Midbrain (tissue), 1 donor: ENCODE measurements at regions not wholly inside any gene's neighbourhood (a gene's known extent, or its start where the extent isn't known, plus 50 kb on each side); places are given as distances from the start of the nearest gene placed in this dataset.
"Not testable (repeated sequence)": the region's sequence is repeated elsewhere in the genome, so short reads cannot be mapped to it uniquely, and the experiment has no call there.

ENCODE experiments used
- DNase-seq: peaks from one replicate; lab custom pipeline; 2025; lab: John Stamatoyannopoulos, UW

DNA sequence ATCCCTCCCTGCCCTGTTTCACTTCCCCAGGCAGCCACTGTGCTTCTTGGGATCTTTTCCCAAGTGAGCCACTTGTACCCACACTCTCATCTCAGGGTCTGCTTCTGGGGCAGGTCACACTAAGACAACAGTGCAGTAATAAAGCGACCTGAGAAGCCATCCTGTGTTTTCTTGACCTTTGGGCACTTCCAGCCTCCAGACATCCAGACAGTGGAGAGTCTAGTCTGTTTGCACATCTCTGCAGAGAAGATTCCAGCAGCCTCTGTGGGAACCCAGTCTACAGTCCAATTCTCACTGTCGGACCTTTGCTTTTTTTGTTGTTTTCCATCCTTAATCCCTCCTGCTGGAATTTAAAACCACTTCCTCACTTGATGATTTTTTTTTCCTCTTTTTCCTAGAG lies 50.3 kb upstream of the ATP6AP2 start:
- no peak for DNase-seq

DNA sequence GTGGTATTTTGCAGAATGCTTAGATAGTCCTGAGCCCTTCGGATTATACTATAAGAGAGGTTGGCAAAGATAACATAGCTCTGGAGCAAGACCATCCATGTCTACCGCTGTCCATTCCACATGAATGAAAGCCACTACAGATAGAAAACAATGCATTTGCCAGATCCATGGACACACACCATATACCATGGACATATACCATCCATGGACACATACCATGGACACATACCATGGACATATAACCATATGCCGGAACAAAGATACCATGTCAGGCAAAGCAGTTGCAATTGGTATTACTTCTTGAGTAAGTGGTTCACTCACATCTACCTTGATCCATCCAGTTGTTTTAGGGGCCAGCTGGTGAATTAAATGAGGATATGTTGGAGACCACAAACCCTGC lies 53.2 kb upstream of the ATP6AP2 start:
- no peak for DNase-seq

DNA sequence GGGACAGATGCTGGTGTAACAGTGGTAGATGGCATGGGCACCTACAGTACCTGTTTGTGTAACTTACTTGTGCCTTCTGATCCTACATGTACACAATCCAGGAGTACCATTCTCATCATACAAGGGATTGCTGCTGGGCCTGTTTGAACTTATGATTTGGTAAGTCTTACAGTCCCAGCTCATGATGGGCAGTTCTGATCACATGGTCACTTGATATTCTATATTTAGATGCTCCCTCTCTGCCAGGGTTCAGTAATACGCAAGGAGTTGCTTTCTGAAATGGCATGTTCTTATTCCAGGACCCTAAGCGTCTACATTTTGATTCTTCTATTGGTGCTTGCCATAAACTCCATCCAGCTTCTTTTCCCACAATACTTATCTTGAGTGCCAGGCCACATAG lies 54.4 kb upstream of the ATP6AP2 start:
- DNase-seq, result no peak

DNA sequence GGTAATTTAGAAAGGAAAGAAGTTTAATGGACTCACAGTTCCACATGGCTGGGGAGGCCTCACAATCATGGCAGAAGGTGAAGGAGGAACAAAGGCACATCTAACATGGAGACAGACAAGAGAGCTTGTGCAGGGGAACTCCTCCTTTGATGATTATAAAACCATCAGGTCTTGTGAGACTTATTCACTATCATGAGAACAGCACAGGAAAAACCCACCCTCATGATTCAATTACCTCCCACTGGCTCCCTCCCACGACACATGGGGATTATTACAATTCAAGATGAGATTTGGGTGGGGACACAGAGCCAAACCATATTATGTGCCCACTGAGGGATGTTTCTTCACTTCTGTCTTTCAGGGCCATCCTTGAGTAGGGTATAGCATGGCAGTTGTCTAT lies 54.9 kb upstream of the ATP6AP2 start:
- DNase-seq, result not testable (repeated sequence)

DNA sequence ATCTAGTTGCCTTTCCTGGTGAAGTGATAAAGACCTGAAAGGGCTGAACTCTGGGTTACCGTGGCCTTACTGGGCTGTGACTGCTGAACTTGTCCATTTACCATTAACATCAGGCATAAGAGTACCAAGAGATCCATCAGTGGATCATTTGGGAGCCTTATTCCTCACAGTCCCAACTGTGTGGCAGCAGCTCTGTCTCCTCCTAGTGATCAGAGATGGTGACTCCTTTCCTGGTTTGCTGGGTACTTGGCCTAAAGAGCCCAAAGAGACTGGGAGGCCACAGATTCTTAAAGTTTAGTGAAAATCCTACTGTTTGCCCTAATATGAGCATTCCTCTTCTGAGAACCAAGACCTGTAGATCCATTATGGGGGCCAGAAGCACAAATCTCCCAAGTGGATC lies 56.3 kb upstream of the ATP6AP2 start:
- no peak for DNase-seq

DNA sequence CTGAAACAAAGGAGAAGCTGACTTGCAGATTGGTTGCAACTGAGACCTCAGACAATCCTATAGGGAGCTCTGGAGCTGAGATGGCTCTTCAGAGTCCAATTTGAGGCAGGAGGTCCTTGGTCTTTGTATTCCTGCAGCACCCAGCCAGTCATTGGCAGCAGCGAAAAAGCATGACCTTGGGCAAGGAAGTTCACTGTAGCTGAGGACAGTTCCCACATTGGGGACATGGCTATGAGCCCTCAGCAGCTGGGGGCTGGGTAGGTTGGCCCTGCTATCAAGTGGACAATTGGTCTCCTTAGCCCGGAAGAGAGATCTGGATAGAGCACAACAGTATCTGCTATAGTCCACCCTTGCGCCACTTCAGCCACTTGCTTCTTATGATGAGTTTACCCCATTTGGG lies 56.9 kb upstream of the ATP6AP2 start:
- DNase-seq, result no peak

DNA sequence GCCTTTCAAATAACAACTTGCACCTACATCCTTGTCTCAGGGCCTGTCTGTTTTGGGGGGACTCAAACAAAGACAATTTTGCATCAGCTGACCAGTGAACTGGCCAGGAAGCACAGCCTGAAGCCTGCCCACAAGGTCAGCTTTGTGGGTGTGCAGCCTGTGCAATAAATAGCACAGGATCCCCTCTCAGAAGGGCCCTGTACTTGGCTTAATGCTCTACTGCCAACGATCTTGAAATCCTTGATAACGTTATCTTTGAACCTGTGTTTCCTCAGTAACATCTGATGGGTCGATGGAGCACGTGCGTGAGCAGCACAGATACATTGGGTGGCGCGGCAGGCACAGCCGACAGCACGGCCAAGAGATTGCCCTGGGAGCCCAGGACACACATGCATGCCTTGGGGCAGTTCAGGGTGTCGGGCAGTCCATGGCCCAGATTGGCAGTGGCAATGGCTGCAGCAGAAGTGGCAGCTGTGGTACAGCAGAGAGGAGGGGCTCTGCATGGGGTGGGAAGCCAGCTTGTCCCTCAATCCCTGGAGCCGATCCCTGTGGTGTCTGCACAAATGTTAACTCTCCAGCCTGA lies 58.8 kb upstream of the ATP6AP2 start:
- no peak for DNase-seq

DNA sequence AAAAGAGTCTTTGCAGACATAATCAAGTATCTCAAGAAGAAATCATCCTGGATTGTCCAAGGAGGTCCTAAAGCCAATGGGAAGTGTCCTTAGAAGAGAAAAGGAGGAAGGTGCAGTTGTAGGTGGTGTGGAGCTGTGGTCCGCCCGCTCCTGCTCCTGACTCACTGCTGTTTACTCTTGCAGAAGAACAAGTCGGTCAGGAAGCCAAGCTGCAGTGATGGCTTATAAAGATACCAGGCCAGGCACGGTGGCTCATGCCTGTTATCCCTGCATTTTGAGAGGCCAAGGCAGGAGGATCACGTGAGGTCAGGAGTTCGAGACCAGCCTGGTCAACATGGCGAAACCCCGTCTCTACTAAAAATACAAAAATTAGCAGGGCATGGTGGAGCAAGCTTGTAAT lies 66.4 kb upstream of the ATP6AP2 start:
- no peak for DNase-seq

DNA sequence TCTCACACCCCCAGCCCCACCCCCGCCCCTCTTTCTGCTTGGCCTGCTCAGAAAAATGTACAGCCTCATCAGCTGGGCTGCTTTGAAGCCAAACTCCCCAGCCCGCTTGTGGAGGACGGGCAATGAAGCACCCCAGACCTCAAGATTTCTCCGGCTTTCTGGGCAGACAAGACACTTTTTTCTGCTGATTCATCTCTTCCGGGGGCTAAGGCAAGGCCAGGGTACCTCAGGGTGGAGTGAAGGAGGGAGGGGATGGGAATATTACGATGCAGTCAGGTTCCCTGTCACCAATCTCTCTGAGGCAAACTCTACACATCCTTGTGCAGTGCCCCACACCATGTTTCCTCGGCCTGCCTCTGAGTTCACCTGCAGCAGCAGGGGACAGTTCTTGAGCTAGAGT lies 66.9 kb upstream of the ATP6AP2 start:
- DNase-seq, result no peak

DNA sequence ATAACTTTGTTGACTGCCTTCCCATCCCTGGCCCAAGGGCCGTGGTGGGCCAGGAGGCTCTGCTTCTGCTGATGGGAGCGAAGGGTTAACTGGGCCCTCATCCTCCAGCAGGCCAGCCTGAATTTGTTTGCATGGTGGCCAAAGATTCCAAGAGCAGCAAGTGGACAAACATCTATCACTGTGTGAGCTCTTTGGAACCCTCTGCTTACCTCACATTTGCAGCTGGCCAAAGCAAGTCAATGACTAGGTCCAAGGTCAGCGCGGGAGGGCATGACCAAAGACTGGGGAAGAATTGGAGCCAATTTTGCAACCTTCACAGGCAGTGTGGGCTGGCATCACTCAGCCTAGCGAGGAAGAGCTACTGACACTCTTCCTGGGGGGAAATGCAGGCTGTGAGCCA lies 67.8 kb upstream of the ATP6AP2 start:
- no peak for DNase-seq

DNA sequence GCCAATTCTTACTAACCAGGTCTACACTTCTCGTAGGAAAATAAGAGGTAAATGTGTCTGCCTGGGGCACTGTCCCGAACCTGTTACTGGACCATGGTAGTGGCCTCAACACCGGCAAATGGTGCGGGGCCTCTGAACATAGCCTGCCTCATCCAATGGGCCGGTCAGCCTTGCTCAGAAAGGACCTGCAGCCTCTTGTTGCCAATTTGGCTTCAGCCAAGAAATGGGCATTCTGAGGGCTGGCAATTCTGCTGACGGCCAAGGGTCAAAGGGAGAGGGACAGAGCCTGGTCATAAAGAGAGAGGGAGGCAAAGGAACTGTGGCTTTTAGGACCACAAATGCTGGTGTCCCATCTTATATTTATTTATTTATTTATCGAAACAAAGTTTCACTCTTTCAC lies 69.5 kb upstream of the ATP6AP2 start:
- no peak for DNase-seq

DNA sequence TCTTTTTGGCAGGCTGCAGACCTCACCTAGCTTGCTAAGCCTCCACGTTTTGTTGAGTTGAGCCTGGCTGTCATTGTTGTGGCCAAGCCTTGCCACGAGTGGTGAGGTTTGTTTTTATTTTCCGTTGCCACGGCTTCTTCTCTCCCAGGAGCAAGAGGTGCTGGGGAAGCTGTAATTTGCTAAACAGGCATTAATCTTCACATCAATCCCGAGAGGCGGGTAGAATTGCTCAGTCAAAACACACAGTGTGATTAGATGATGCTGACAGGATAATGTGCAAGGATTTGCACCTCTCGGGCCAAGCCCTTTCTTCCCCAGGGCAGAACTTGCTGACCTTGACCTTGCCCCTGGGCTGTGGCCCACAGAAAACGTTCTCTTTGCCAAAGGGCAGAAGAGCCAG lies 72.2 kb upstream of the ATP6AP2 start:
- no peak for DNase-seq

DNA sequence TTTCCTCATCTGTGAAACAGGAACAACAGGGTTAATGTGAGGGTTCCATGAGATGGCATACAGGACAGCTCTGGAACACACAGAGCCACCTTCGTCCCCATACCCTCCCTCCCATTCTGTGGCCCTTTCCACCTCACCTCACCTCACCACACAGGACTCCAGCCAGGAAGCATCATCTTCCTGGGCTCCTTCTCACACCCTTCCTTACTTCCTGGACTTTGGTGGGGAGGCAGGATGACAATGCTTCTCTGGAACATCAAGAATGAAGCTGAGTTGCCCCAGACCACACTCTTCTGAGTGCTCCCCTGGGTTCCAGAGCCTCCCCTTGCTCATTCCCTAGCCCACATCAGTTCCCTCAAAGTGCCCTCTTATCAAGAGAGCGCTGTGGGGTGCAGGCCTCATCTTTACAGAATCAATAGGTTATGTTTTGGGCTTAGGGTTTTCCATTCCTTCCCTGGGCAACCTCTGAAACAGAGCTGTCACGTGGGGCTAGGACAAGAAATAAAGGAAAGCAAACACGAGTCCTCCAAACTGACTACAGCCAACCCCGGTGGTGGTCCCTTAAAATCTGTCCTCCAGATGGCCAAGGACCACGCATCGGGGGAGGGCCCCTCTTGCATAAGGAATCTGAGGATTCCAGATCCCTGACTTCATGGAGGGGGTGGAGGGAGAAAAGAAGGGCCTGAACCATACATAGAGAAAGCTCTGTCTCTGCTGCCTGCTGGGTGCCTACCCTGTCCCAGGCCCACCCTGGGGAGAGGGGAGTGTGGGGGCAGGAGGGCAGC lies 74.4 kb upstream of the ATP6AP2 start:
- DNase-seq, result no peak

DNA sequence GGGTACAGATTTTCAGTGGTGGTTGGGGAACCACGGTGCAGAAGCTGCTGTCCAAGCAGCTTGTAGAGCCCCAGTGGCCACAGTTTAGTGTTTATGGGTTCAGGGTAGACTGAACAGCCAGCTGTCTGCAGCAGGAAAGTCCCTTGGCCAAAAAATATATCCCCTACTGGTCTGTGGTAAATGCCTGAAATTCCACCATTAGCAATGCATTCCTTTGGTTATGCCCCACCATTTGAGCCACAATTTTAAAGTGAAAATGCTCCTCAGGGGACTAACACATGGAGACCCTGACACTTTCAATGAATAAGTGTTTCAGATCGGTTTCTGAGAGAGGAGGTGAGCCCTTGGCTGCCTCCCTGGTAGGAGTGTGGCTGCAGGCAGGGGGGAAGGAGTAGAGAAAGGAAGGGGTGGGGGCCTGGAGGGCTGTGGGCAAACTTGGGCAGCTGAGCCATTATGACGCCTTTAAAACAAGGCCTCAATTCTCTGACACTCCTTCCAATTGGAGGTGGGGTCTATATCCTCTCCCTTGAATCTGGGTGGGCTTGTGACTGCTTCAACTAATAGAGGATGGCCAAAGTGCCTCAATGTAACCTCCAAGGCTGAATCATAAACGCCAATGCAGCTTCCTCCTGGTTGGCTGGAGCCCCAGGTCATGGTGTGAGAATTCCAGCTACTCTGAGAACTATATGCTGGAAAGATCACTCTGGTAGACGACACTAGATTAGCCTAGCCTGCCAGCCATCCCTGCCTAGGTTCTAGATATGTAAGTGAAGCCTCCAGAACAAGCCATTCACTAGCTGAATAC lies 75.8 kb upstream of the ATP6AP2 start:
- no peak for DNase-seq

DNA sequence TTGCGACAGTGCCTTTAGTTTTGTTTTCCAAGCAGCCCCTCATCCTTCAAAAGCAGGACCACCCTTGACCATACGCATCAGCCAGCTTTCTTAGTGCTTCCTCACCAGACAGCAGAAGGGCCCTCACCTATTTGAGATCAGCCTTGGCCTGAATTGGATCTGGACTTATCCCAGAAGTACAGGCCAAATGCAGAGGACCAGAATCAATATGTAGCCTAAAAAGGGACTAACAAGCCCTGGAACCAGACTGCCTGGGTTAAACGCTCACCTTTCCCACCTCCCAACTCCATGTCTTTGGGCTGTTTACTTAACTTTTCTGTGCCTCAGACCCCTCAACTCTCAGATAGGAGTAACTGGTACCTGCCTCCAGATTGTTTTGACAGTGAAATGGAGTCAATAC lies 77.7 kb upstream of the ATP6AP2 start:
- no peak for DNase-seq

DNA sequence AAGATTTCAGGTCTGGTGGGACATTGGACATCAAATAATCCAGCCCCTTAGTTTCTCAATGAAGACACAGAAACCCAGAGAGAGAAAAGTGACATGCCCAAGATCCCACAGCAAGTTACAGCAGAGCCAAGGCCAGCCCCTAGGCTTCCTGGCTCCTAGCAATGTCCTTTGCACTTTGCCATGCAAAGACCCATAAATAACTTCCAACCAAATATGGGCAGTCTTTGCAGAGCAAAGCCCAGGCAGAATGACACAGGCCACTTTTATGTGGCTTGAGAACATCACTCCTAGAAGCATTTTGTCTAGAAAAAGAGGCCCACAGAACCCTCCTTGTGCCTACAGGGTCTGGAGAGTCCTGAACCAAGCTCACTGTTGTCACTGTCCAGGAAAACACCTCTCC lies 78.1 kb upstream of the ATP6AP2 start:
- no peak for DNase-seq

DNA sequence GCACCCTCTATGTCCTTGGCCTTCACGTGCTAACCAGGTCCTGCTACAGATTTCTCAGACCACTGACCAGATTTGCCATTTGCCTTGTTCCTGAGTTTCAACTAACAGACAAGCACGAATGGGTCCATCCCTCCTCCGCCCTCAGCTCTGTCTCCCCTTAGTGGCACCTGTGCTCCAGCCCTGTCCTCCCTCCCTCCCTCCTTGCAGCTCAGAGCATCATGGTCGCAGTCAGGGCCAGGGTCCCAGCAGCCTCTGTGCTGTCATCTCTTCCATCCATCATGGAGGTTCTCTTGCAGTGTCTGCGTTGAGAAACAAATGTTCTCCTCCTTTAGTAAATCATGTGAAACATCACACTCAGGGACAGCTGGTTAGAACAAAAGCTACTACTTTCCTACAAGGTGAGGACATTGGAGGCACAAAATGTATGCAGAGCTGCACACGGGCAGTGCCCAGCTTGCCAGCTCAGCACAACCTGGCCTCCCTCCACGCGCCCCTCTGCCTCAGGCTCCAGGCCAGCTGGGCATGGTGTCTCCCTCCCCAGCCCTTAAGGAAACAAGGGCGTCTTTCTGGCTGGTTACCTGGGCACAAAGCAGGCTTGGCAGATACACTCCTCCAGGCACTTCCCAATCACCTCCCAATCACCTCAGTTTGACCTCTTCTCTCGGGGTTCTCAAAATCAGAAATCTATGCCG lies 79.5 kb upstream of the ATP6AP2 start:
- DNase-seq, result no peak

DNA sequence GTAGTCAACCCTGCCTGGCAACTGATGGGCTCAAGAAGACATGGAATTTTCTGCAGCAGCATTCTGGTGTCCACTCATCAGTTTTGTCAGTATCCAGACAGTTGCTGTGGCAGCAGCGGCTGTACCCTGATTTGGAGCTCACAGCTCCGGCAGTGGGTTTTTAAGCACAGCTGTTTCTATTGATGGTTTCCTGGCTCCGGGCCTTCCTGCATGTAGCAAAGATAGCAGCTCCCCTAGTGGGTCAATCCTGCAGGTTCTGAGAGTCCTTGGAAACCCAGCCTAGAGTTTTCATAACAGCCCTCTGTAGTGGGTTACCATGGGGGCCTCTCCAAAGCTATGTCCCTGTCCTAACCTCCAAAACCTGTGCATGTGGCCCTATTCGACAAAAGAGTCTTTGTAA lies 84.0 kb upstream of the ATP6AP2 start:
- no peak for DNase-seq

DNA sequence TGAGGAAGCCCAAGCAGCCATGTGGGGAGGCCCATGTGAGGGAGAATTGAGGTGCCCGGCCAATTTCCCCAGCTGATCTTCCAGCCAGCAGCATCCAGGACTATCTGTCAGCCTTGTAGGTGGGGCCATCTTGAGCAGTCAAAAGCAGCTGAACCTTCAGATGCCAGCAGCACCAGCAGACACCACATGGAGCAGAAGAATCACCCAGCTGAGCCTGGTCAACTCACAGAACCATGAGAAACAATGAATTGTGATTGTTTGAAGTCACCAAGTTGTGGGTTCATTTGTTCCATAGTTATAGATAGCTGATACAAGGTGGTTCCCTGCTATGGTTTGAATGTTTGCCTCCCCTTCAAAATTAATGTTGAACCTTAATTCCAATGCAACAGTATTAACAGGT lies 85.1 kb upstream of the ATP6AP2 start:
- DNase-seq, result no peak

DNA sequence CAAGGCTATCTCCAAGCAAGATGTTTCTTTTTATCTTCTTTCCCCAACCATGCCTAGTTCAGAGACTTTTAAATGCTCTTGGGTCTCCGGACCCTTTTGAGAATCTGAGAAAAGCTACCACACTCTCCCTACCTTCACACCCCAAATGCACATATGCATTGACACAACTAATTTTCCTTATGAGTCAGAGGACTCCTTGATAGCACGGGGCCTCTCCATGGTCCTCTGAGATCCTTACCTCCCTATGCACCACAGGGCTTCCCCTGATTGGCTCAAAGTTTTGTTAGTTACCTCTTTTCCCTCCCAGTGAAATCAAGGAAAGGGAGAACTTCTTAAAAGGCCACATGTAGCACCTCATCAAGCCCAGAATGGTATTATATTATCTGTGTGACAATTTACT lies 86.8 kb upstream of the ATP6AP2 start:
- DNase-seq, result no peak

DNA sequence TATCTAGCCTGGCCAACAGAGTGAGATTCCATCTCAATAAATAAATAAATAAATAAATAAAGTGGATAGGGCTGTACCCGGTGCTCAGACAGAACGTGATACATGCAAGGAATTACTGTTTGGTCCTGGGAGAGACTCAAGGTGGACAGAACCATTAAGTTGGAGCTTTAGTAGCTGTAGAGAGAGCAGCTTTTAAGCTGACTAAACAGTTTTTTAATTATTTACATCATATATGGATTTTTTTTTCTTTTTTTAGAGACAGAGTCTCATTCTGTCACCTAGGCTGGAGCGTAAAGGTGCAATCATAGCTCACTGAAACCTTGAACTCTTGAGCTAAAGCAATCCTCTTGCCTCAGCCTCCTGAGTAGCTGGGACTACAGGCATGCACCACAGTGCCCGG lies 92.5 kb upstream of the ATP6AP2 start:
- DNase-seq, result no peak

DNA sequence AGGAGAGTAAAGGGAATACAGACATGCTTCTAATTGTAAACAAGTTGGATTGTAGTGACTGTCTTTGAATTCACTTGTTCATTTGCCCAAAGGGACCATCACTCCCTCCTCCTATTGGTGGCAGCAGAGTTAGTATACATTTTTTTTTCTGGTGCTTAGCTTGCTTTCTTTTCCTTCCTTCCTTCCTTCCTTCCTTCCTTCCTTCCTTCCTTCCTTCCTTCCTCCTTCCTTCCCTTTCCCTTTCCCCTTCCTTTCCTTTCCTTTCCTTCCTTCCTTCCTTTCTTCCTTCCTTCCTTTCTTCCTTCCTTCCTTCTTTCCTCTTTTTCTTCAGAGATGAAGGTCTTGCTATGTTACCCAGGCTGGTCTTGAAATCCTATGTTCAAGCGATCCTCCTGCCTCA lies 94.8 kb upstream of the ATP6AP2 start:
- no peak for DNase-seq
